Thoracic aorta (tissue), 2 donors: ENCODE measurements at regions not wholly inside any gene's neighbourhood (a gene's known extent, or its start where the extent isn't known, plus 50 kb on each side); places are given as distances from the start of the nearest gene placed in this dataset.

Experiments used
- ATAC-seq: fragments of 150-250 bp; one replicate; pipeline ENCODE4 v1.8.0; 2017; ENCODE audit warnings: low read depth; ENCODE audit not compliant: insufficient number of reproducible peaks, low FRiP score
- DNase-seq: peaks from one replicate; pipeline ENCODE4 v3.0.0-alpha.2; 2020; ENCODE audit warnings: low spot score
- H3K27ac ChIP-seq, 2 donors: fragments of 200-600 bp; sonication (generic); 1 replicate in 1 of 2; 2 replicates in 1 of 2; pipeline ENCODE4 v1.5.1; 2016; ENCODE audit warnings: mild to moderate bottlenecking in 2 of 2, moderate library complexity in 2 of 2
- H3K27me3 ChIP-seq: fragments of 200-600 bp; sonication (generic); replicated peaks from 2 replicates; pipeline ENCODE4 v1.6.0; 2016; ENCODE audit warnings: mild to moderate bottlenecking; ENCODE audit not compliant: insufficient read depth
- H3K36me3 ChIP-seq: fragments of 200-600 bp; sonication (generic); one replicate; pipeline ENCODE4 v1.5.1; 2016
- H3K4me1 ChIP-seq, 2 donors: fragments of 200-600 bp; sonication (generic); 1 replicate in 1 of 2; 2 replicates in 1 of 2; pipeline versions ENCODE4 v1.5.1 to v1.6.0; 2016; ENCODE audit warnings: low read depth in 2 of 2, mild to moderate bottlenecking in 1 of 2; ENCODE audit not compliant: control insufficient read depth in 1 of 2
- H3K4me3 ChIP-seq: fragments of 200-600 bp; sonication (generic); 2 replicates; pipeline ENCODE4 v1.5.1; 2016; ENCODE audit warnings: mild to moderate bottlenecking
- H3K9me3 ChIP-seq: fragments of 200-600 bp; sonication (generic); 2 replicates; pipeline ENCODE4 v1.5.1; 2016
- CTCF ChIP-seq: fragments of 200-600 bp; sonication (generic); IDR thresholded peaks from one replicate; pipeline ENCODE4 v1.5.1; 2019; ENCODE audit warnings: antibody characterized with exemption

DNA sequence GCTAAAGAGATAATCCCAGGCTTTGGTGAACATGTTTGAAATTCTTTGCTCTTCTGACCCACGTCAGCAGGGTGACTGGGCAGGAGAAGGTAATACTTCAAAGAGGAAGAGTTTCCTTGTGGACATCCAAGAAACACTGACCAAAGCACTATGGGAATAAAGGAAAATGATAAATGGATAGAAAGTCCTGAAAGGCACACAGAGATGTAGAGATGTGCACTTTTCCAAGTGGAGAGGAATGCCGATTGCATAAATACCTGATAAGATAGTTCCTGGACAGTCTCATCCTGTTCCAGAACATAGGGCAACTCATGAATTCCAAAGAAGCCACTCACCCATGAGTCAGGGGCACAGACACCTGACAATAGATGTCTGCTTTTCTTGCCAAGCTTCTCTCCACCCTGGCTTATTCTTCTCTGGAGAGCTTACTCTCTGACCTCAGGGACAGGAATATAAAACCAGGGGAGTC, 191.3 kb upstream of the FOXA2 start:
- TF ChIP-seq CTCF = no peak
- DNase-seq (no peak), ATAC-seq (no peak)
- no peak overlapping the region for H3K27ac ChIP-seq
- no peaks in the 10 kb centered on the region for H3K27me3 ChIP-seq
- H3K36me3 ChIP-seq = no peaks in the 10 kb centered on the region
- H3K4me1 ChIP-seq = no peaks in the 10 kb centered on the region
- H3K9me3 ChIP-seq = no peaks in the 10 kb centered on the region
- H3K4me3 ChIP-seq = no peak overlapping the region

GRCh38 chr20:22776369-22776768, 192.0 kb upstream of the FOXA2 start:
- Histone ChIP-seq H3K9me3 (no peaks in the 10 kb centered on the region), H3K36me3 (no peaks in the 10 kb centered on the region), H3K27ac (no peak overlapping the region), H3K4me1 (no peaks in the 10 kb centered on the region), H3K27me3 (no peaks in the 10 kb centered on the region), H3K4me3 (no peak overlapping the region)
- no peak for TF ChIP-seq CTCF
- DNase-seq (no peak), ATAC-seq (no peak)

DNA sequence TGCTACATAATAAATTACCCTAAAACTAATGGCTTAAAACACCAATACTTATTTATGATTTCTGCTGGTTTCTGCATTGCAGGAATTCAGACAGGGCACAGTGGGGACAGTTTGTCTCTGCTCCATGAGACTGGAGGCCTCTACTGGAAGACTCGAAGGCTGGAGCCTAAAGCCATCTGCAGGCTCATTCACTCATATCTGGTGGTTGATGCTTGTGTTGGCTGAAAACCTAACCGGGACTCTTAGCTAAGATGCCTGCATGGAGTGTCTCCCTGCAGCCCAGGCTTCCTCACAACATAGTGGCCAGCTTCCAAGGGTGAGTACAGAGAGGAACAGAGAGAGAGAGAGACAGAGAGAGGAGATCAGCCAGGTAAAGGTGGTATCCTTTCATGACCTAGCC, 195.5 kb upstream of the FOXA2 start:
- Histone ChIP-seq H3K9me3 (no peaks in the 10 kb centered on the region), H3K36me3 (no peaks in the 10 kb centered on the region), H3K4me1 (no peaks in the 10 kb centered on the region), H3K27me3 (no peaks in the 10 kb centered on the region), H3K4me3 (no peak overlapping the region), H3K27ac (no peak overlapping the region)
- no peak for DNase-seq
- TF ChIP-seq CTCF = no peak
- ATAC-seq = no peak

- no peak for DNase-seq
- ATAC-seq = no peak
- no peak overlapping the region for H3K27ac ChIP-seq
- H3K4me1 ChIP-seq = no peaks in the 10 kb centered on the region
- H3K27me3 ChIP-seq = no peaks in the 10 kb centered on the region
- H3K9me3 ChIP-seq = no peaks in the 10 kb centered on the region
- H3K4me3 ChIP-seq = no peak overlapping the region
- no peak for TF ChIP-seq CTCF
- H3K36me3 ChIP-seq = no peaks in the 10 kb centered on the region
Measured at GRCh38 chr20:22781869-22782268, 197.5 kb upstream of the FOXA2 start.

- Histone ChIP-seq H3K9me3 (no peaks in the 10 kb centered on the region), H3K4me1 (peaks cover 12 to 22% of the 10 kb centered on the region in 2 donors), H3K36me3 (no peaks in the 10 kb centered on the region), H3K4me3 (no peak overlapping the region), H3K27me3 (no peaks in the 10 kb centered on the region), H3K27ac (no peak overlapping the region)
- ATAC-seq = no peak
- DNase-seq = no peak
- no peak for TF ChIP-seq CTCF
Measured at GRCh38 chr20:22789676-22790075, 205.3 kb upstream of the FOXA2 start.
